WTC11 (cell line): ENCODE measurements at regions not wholly inside any gene's neighbourhood (a gene's known extent, or its start where the extent isn't known, plus 50 kb on each side); places are given as distances from the start of the nearest gene placed in this dataset.

Experiments
- ATAC-seq: fragments of 200-7000 bp; cut with Tn5 transposase; 2 replicates; pipeline ENCODE4 v1.10.0; 2021; ENCODE audit warnings: mild to moderate bottlenecking, moderate library complexity
- CTCF ChIA-PET: fragments of 300-600 bp; sonication (Branson Sonifier 250); formaldehyde crosslinking; loops from one replicate; lab custom pipeline; 2021; ENCODE audit warnings: antibody characterized with exemption; lab: Charles Lee
- POLR2A ChIA-PET: fragments of 350-600 bp; sonication (Branson Sonifier 250); formaldehyde crosslinking; loops from one replicate; lab custom pipeline; 2021; ENCODE audit warnings: antibody characterized with exemption; lab: Charles Lee
- DNase-seq: peaks from one replicate; pipeline ENCODE4 v3.0.0; 2021; ENCODE audit warnings: low spot score
- H3K27ac Mint-ChIP-seq: 2 replicates; pipeline ENCODE4 v1.8.0; 2021; ENCODE audit warnings: mixed read lengths
- H3K27me3 Mint-ChIP-seq: 2 replicates; pipeline ENCODE4 v1.8.0; 2021; ENCODE audit warnings: low read depth, mild to moderate bottlenecking, moderate library complexity, mixed read lengths
- H3K36me3 Mint-ChIP-seq: 2 replicates; pipeline ENCODE4 v1.8.0; 2021; ENCODE audit warnings: mixed read lengths
- H3K4me1 Mint-ChIP-seq: 2 replicates; pipeline ENCODE4 v1.8.0; 2022; ENCODE audit warnings: mixed read lengths
- H3K4me3 Mint-ChIP-seq: 2 replicates; pipeline ENCODE4 v1.8.0; 2021; ENCODE audit warnings: mild to moderate bottlenecking, moderate library complexity, mixed read lengths
- H3K9me3 Mint-ChIP-seq: 2 replicates; pipeline ENCODE4 v1.8.0; 2021; ENCODE audit warnings: mixed read lengths
- AR ChIP-seq: fragments of 250-450 bp; sonication (Bioruptor Pico); IDR thresholded peaks from 2 replicates; pipeline ENCODE4 v1.9.0; 2021; ENCODE audit warnings: mild to moderate bottlenecking
- EMX1 ChIP-seq: fragments of 250-450 bp; sonication (Bioruptor Pico); IDR thresholded peaks from 2 replicates; pipeline ENCODE4 v1.8.0; 2021; ENCODE audit warnings: mild to moderate bottlenecking
- ETV6 ChIP-seq: sonication (generic); formaldehyde crosslinking; IDR thresholded peaks from 2 replicates; pipeline ENCODE4 v1.8.1; 2022; ENCODE audit warnings: mild to moderate bottlenecking, missing genetic modification reagents
- FOXP4 ChIP-seq: sonication (generic); formaldehyde crosslinking; IDR thresholded peaks from 2 replicates; pipeline ENCODE4 v1.8.0; 2022; ENCODE audit warnings: mild to moderate bottlenecking, missing genetic modification reagents
- JAZF1 ChIP-seq: fragments of 250-450 bp; sonication (Bioruptor Pico); IDR thresholded peaks from 2 replicates; pipeline ENCODE4 v1.9.0; 2021; ENCODE audit warnings: moderate library complexity, mild to moderate bottlenecking, inconsistent platforms
- MAX ChIP-seq: sonication (generic); formaldehyde crosslinking; IDR thresholded peaks from 2 replicates; pipeline ENCODE4 v1.8.0; 2022; ENCODE audit warnings: mild to moderate bottlenecking, missing genetic modification reagents
- MLX ChIP-seq: sonication (generic); formaldehyde crosslinking; IDR thresholded peaks from 2 replicates; pipeline ENCODE4 v1.8.1; 2023; ENCODE audit warnings: mild to moderate bottlenecking, missing genetic modification reagents, moderate library complexity
- RELA ChIP-seq: sonication (generic); formaldehyde crosslinking; IDR thresholded peaks from 2 replicates; pipeline ENCODE4 v1.8.1; 2022; ENCODE audit warnings: missing genetic modification reagents, mild to moderate bottlenecking, borderline replicate concordance
- RORB ChIP-seq: fragments of 250-450 bp; sonication (Bioruptor Pico); IDR thresholded peaks from 2 replicates; pipeline ENCODE4 v1.9.0; 2021; ENCODE audit warnings: mild to moderate bottlenecking
- TP53 ChIP-seq: sonication (generic); formaldehyde crosslinking; IDR thresholded peaks from 2 replicates; pipeline ENCODE4 v1.8.1; 2023; ENCODE audit warnings: mild to moderate bottlenecking, missing genetic modification reagents
- USF1 ChIP-seq: sonication (generic); formaldehyde crosslinking; IDR thresholded peaks from 2 replicates; pipeline ENCODE4 v1.8.0; 2022; ENCODE audit warnings: mild to moderate bottlenecking, missing genetic modification reagents
- ZNF232 ChIP-seq: sonication (generic); formaldehyde crosslinking; IDR thresholded peaks from 2 replicates; pipeline ENCODE4 v1.8.0; 2022; ENCODE audit warnings: mild to moderate bottlenecking, missing genetic modification reagents
- ZNF425 ChIP-seq: fragments of 250-450 bp; sonication (Bioruptor Pico); conservative IDR thresholded peaks from 2 replicates; pipeline ENCODE4 v1.9.0; 2021; ENCODE audit warnings: mild to moderate bottlenecking
- ZNF532 ChIP-seq: fragments of 250-450 bp; sonication (Bioruptor Pico); IDR thresholded peaks from 2 replicates; pipeline ENCODE4 v1.9.0; 2021; ENCODE audit warnings: mild to moderate bottlenecking, borderline replicate concordance

GRCh38 chr1:112284796-112285195, 111.2 kb upstream of the CTTNBP2NL start:
- Mint-ChIP-seq H3K4me1 (no peaks in the 10 kb centered on the region), H3K36me3 (no peaks in the 10 kb centered on the region), H3K27ac (no peak overlapping the region), H3K4me3 (no peak overlapping the region), H3K9me3 (peaks cover 8% of the 10 kb centered on the region; the same call in 1 of the 2 replicates), H3K27me3 (peaks cover 5% of the 10 kb centered on the region)
- ATAC-seq, result no peak
- POLR2A ChIA-PET, result no interaction called here
- no peak for DNase-seq
- no peak for TF ChIP-seq MLX (CRISPR knock-in tag)
- no peak for TF ChIP-seq ETV6 (CRISPR knock-in tag)
- no peak for TF ChIP-seq EMX1 (CRISPR knock-in tag)
- TF ChIP-seq RORB (CRISPR knock-in tag), result no peak
- TF ChIP-seq FOXP4, result no peak
- no peak for TF ChIP-seq RELA (CRISPR knock-in tag)
- TF ChIP-seq ZNF532 (CRISPR knock-in tag), result no peak
- no peak for TF ChIP-seq ZNF425
- no peak for TF ChIP-seq AR (CRISPR knock-in tag)
- no peak for TF ChIP-seq JAZF1 (CRISPR knock-in tag)
- TF ChIP-seq USF1 (CRISPR knock-in tag), result no peak
- TF ChIP-seq TP53 (CRISPR knock-in tag), result no peak
- no peak for TF ChIP-seq MAX
- no peak for TF ChIP-seq ZNF232 (CRISPR knock-in tag)
- CTCF ChIA-PET, result no interaction called here
